Panc1 (cell line): ENCODE measurements at regions not wholly inside any gene's neighbourhood (a gene's known extent, or its start where the extent isn't known, plus 50 kb on each side); places are given as distances from the start of the nearest gene placed in this dataset.

Source experiments
- ATAC-seq: fragments of 200-7000 bp; cut with Tn5 transposase; 2 replicates; pipeline ENCODE4 v1.9.1; 2020; ENCODE audit warnings: mild to moderate bottlenecking, moderate library complexity
- BruUV-seq: library from RNA; stranded (reverse); fragments of 400-500 nt; replicated peaks from 2 replicates; lab custom pipeline; 2021; lab: Mats Ljungman, UMichigan
- CTCF ChIA-PET: fragments of 300-600 bp; sonication (Branson Sonifier 250); formaldehyde crosslinking; loops from one replicate; lab custom pipeline; 2022; ENCODE audit warnings: antibody characterized with exemption; lab: Charles Lee
- POLR2A ChIA-PET: fragments of 300-600 bp; sonication (Branson Sonifier 250); formaldehyde crosslinking; loops from one replicate; lab custom pipeline; 2022; ENCODE audit warnings: antibody characterized with exemption; lab: Charles Lee
- DNase-seq: peaks from one replicate; pipeline ENCODE4 v3.0.0-alpha.2; 2010; ENCODE audit warnings: low read depth, low spot score
- H3K27ac ChIP-seq: 2 replicates; pipeline ENCODE4 v1.5.1; 2011; ENCODE audit warnings: mild to moderate bottlenecking, low read length, inconsistent platforms
- H3K27me3 ChIP-seq: fragments of 200-500 bp; sonication (Bioruptor generic); 2 replicates; pipeline ENCODE4 v1.6.0; 2014; ENCODE audit warnings: low read length, inconsistent platforms; ENCODE audit not compliant: control insufficient read depth, insufficient read depth
- H3K36me3 ChIP-seq: fragments of 200-500 bp; sonication (Bioruptor generic); 2 replicates; pipeline ENCODE4 v1.5.1; 2014; ENCODE audit warnings: inconsistent platforms, mild to moderate bottlenecking, low read length, moderate library complexity; ENCODE audit not compliant: control insufficient read depth, insufficient read depth
- H3K4me1 ChIP-seq: 2 replicates; pipeline ENCODE4 v1.5.1; 2011; ENCODE audit warnings: inconsistent platforms, mild to moderate bottlenecking, low read length, moderate library complexity; ENCODE audit not compliant: control insufficient read depth, insufficient read depth
- H3K4me3 ChIP-seq, 2 experiments: 2 replicates each; pipeline ENCODE4 v1.5.1; 2011 to 2012; ENCODE audit warnings: low read depth in 2 of 2, low read length in 2 of 2, mild to moderate bottlenecking in 2 of 2, inconsistent platforms in 1 of 2, moderate library complexity in 1 of 2
- H3K9me3 ChIP-seq: fragments of 200-500 bp; sonication (Bioruptor generic); 2 replicates; pipeline ENCODE4 v1.5.1; 2014; ENCODE audit warnings: low read depth, mild to moderate bottlenecking, inconsistent platforms, low read length, moderate library complexity; ENCODE audit not compliant: control insufficient read depth, insufficient read depth
- POLR2AphosphoS5 ChIP-seq: IDR thresholded peaks from 2 replicates; pipeline ENCODE4 v1.6.1; 2012; ENCODE audit warnings: mild to moderate bottlenecking, low read depth, low read length, moderate library complexity
- REST ChIP-seq, 2 experiments: IDR thresholded peaks; 2 replicates each; pipeline ENCODE4 v1.6.1; 2011 to 2012; ENCODE audit warnings: low read depth in 2 of 2, control low read depth in 1 of 2, low read length in 1 of 2, mild to moderate bottlenecking in 1 of 2, moderate library complexity in 1 of 2; ENCODE audit not compliant: insufficient read depth in 1 of 2
- SIN3A ChIP-seq: IDR thresholded peaks from 2 replicates; pipeline ENCODE4 v1.6.1; 2012; ENCODE audit warnings: low read depth, mild to moderate bottlenecking, low read length, moderate library complexity, borderline replicate concordance; ENCODE audit not compliant: insufficient read depth
- TCF7L2 ChIP-seq: IDR thresholded peaks from 2 replicates; pipeline ENCODE4 v1.6.1; 2011; ENCODE audit warnings: mild to moderate bottlenecking, low read depth, low read length, inconsistent platforms
- in situ Hi-C: cut with HindIII; loops from 2 replicates; pipeline ENCODE4 v1.10.0; 2016; ENCODE audit warnings: low sequenced_read_pairs, low pct_unique_long_range_greater_than_20kb
- intact Hi-C: fragments of 100-400 bp; cut with micrococcal nuclease; formaldehyde crosslinking; loops from one replicate; pipeline ENCODE4 v1.10.0; 2022; ENCODE audit not compliant: unreplicated experiment
- TF ChIP-seq, protein P1 (sequence below): fragments of 450-650 bp; IDR thresholded peaks from 2 replicates; pipeline ENCODE4 v1.5.1; 2017; ENCODE audit warnings: mild to moderate bottlenecking

- ChIA-PET CTCF (no interaction called here), POLR2A (no interaction called here)
- no peak overlapping the region for H3K4me3 ChIP-seq
- no peaks in the 10 kb centered on the region for H3K9me3 ChIP-seq
- no peak overlapping the region for H3K27ac ChIP-seq
- H3K36me3 ChIP-seq = no peaks in the 10 kb centered on the region
- ATAC-seq (no peak), DNase-seq (no peak)
- no peaks in the 10 kb centered on the region for H3K27me3 ChIP-seq
- H3K4me1 ChIP-seq = no peaks in the 10 kb centered on the region
- no TSS peak for BruUV-seq
- in situ Hi-C loops (no loop called here), intact Hi-C loops (no loop called here)
- no peak for TF ChIP-seq SIN3A
- TF ChIP-seq POLR2AphosphoS5 = no peak
- TF ChIP-seq, protein P1, sequence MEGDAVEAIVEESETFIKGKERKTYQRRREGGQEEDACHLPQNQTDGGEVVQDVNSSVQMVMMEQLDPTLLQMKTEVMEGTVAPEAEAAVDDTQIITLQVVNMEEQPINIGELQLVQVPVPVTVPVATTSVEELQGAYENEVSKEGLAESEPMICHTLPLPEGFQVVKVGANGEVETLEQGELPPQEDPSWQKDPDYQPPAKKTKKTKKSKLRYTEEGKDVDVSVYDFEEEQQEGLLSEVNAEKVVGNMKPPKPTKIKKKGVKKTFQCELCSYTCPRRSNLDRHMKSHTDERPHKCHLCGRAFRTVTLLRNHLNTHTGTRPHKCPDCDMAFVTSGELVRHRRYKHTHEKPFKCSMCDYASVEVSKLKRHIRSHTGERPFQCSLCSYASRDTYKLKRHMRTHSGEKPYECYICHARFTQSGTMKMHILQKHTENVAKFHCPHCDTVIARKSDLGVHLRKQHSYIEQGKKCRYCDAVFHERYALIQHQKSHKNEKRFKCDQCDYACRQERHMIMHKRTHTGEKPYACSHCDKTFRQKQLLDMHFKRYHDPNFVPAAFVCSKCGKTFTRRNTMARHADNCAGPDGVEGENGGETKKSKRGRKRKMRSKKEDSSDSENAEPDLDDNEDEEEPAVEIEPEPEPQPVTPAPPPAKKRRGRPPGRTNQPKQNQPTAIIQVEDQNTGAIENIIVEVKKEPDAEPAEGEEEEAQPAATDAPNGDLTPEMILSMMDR = no peak
- TF ChIP-seq TCF7L2 = no peak
- TF ChIP-seq REST (IDR thresholded peaks at IDR 0.05; ENCODE audit: insufficient read depth in 1 of 2, low read depth in 2 of 2, low read length in 1 of 2) = no peak
Measured at GRCh38 chr18:53874103-53874502, 350.4 kb downstream of the MBD2 start.

GRCh38 chr18:53864770-53865169, 359.7 kb downstream of the MBD2 start:
- Histone ChIP-seq H3K27ac (no peak overlapping the region), H3K9me3 (no peaks in the 10 kb centered on the region), H3K36me3 (no peaks in the 10 kb centered on the region), H3K4me3 (no peak overlapping the region), H3K27me3 (no peaks in the 10 kb centered on the region), H3K4me1 (no peaks in the 10 kb centered on the region)
- CTCF ChIA-PET = no interaction called here
- ATAC-seq = no peak
- in situ Hi-C loops (no loop called here), intact Hi-C loops (no loop called here)
- TF ChIP-seq TCF7L2 (no peak), POLR2AphosphoS5 (no peak), REST (IDR thresholded peaks at IDR 0.05; ENCODE audit: insufficient read depth in 1 of 2, low read depth in 2 of 2, low read length in 1 of 2) (no peak), SIN3A (no peak)
- TF ChIP-seq, protein P1 = no peak
- BruUV-seq = no TSS peak
- POLR2A ChIA-PET = no interaction called here
- no peak for DNase-seq
